PC-9 (cell line): ENCODE measurements at regions not wholly inside any gene's neighbourhood (a gene's known extent, or its start where the extent isn't known, plus 50 kb on each side); places are given as distances from the start of the nearest gene placed in this dataset.

Experiments used
- EZH2 ChIP-seq: fragments of 200-600 bp; sonication (generic); IDR thresholded peaks from 2 replicates; pipeline ENCODE4 v1.8.0; 2017; ENCODE audit warnings: antibody characterized with exemption, low read depth
- TF ChIP-seq, protein P1 (sequence below): fragments of 200-600 bp; sonication (generic); conservative IDR thresholded peaks from 2 replicates; pipeline ENCODE4 v1.6.1; 2017; ENCODE audit warnings: mixed run types, antibody characterized with exemption, mild to moderate bottlenecking, moderate library complexity

DNA sequence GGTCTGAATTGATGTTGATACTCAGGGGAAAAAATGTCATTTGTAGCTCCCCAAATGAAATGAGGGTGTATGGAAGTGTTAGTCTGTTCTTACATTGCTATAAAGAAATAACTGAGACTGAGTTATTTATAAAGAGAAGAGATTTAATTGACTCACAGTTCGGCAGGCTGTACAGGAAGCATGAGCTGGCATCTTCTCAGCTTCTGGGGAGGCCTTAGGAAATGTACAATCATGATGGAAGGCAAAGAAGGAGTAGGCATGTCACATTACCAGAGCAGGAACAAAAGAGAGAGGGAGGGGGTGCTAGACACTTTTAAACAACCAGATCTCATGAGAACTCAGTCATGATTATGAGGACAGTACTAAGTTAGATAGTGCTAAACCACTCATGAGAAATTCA, 1199.9 kb upstream of the DIAPH2 start:
- TF ChIP-seq, protein P1, sequence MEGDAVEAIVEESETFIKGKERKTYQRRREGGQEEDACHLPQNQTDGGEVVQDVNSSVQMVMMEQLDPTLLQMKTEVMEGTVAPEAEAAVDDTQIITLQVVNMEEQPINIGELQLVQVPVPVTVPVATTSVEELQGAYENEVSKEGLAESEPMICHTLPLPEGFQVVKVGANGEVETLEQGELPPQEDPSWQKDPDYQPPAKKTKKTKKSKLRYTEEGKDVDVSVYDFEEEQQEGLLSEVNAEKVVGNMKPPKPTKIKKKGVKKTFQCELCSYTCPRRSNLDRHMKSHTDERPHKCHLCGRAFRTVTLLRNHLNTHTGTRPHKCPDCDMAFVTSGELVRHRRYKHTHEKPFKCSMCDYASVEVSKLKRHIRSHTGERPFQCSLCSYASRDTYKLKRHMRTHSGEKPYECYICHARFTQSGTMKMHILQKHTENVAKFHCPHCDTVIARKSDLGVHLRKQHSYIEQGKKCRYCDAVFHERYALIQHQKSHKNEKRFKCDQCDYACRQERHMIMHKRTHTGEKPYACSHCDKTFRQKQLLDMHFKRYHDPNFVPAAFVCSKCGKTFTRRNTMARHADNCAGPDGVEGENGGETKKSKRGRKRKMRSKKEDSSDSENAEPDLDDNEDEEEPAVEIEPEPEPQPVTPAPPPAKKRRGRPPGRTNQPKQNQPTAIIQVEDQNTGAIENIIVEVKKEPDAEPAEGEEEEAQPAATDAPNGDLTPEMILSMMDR: no peak
- TF ChIP-seq EZH2: no peak
